ENCODE measurements at regions not wholly inside any gene's neighbourhood (a gene's known extent, or its start where the extent isn't known, plus 50 kb on each side); places are given as distances from the start of the nearest gene placed in this dataset.

DNA sequence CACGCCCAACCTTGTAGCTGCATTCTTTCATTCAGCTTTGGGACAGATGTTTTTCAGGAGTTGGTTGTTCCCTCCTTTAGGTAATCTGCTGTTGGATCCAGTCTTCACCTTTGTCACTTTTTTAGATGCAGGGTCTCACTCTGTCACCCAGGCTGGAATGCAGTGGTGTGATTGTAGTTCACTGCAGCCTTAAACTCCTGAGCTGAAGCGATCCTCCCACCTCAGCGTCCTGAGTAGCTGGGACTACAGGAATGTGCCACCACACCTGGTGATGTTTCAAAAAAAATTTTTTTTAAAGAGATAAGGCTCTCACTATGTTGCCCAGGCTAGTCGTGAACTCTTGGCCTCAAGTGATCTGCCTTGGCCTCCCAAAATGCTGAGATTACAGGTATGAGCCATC is 164.3 kb downstream of the KTN1 start:
- WGBS: 94% methylated on average over 4 of the region's 4 CpGs
- no peak overlapping the region for H3K9ac ChIP-seq (ENCODE audit: low read depth in 1 of 2, low read length in 2 of 2)
- H3K36me3 ChIP-seq (ENCODE audit: control insufficient read depth in 4 of 4, insufficient read depth in 3 of 4, low read depth in 1 of 4, low read length in 3 of 4): no peaks in the 10 kb centered on the region
- no peak overlapping the region for H3K27ac ChIP-seq (ENCODE audit: low read depth in 1 of 2, low read length in 2 of 2)
- no peaks in the 10 kb centered on the region for H3K27me3 ChIP-seq (ENCODE audit: control insufficient read depth in 4 of 4, insufficient read depth in 4 of 4, low read length in 3 of 4)
- H3K9me3 ChIP-seq (ENCODE audit: control insufficient read depth in 4 of 4, low read length in 3 of 4): no peaks in the 10 kb centered on the region
- H3K4me1 ChIP-seq (ENCODE audit: control insufficient read depth in 4 of 4, insufficient read depth in 4 of 4, low read length in 3 of 4): peaks cover 0 to 3% (median 2%) of the 10 kb centered on the region in 4 donors
- TF ChIP-seq YY1 (IDR thresholded peaks at IDR 0.05) (no peak), GABPA (IDR thresholded peaks at IDR 0.05 in 1 of 2, conservative IDR thresholded peaks at IDR 0.05 in 1 of 2) (no peak), JUND (IDR thresholded peaks at IDR 0.05) (no peak), RXRA (IDR thresholded peaks at IDR 0.05) (no peak), SP1 (IDR thresholded peaks at IDR 0.05) (no peak), EGR1 (IDR thresholded peaks at IDR 0.05; ENCODE audit: low read depth in 2 of 2) (no peak), TAF1 (conservative IDR thresholded peaks at IDR 0.05) (no peak), HNF4G (IDR thresholded peaks at IDR 0.05) (no peak), FOXA2 (IDR thresholded peaks at IDR 0.05) (no peak), NR2F2 (IDR thresholded peaks at IDR 0.05) (no peak), FOXA1 (IDR thresholded peaks at IDR 0.05) (no peak), HNF4A (conservative IDR thresholded peaks at IDR 0.05) (no peak), RAD21 (IDR thresholded peaks at IDR 0.05) (no peak)
- TF ChIP-seq, protein P1, sequence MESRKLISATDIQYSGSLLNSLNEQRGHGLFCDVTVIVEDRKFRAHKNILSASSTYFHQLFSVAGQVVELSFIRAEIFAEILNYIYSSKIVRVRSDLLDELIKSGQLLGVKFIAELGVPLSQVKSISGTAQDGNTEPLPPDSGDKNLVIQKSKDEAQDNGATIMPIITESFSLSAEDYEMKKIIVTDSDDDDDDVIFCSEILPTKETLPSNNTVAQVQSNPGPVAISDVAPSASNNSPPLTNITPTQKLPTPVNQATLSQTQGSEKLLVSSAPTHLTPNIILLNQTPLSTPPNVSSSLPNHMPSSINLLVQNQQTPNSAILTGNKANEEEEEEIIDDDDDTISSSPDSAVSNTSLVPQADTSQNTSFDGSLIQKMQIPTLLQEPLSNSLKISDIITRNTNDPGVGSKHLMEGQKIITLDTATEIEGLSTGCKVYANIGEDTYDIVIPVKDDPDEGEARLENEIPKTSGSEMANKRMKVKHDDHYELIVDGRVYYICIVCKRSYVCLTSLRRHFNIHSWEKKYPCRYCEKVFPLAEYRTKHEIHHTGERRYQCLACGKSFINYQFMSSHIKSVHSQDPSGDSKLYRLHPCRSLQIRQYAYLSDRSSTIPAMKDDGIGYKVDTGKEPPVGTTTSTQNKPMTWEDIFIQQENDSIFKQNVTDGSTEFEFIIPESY (IDR thresholded peaks at IDR 0.05): no peak
- TF ChIP-seq, protein P2, sequence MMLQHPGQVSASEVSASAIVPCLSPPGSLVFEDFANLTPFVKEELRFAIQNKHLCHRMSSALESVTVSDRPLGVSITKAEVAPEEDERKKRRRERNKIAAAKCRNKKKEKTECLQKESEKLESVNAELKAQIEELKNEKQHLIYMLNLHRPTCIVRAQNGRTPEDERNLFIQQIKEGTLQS (IDR thresholded peaks at IDR 0.05): no peak
- TF ChIP-seq, protein P3, sequence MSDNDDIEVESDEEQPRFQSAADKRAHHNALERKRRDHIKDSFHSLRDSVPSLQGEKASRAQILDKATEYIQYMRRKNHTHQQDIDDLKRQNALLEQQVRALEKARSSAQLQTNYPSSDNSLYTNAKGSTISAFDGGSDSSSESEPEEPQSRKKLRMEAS (IDR thresholded peaks at IDR 0.05): no peak
- TF ChIP-seq, protein P4, sequence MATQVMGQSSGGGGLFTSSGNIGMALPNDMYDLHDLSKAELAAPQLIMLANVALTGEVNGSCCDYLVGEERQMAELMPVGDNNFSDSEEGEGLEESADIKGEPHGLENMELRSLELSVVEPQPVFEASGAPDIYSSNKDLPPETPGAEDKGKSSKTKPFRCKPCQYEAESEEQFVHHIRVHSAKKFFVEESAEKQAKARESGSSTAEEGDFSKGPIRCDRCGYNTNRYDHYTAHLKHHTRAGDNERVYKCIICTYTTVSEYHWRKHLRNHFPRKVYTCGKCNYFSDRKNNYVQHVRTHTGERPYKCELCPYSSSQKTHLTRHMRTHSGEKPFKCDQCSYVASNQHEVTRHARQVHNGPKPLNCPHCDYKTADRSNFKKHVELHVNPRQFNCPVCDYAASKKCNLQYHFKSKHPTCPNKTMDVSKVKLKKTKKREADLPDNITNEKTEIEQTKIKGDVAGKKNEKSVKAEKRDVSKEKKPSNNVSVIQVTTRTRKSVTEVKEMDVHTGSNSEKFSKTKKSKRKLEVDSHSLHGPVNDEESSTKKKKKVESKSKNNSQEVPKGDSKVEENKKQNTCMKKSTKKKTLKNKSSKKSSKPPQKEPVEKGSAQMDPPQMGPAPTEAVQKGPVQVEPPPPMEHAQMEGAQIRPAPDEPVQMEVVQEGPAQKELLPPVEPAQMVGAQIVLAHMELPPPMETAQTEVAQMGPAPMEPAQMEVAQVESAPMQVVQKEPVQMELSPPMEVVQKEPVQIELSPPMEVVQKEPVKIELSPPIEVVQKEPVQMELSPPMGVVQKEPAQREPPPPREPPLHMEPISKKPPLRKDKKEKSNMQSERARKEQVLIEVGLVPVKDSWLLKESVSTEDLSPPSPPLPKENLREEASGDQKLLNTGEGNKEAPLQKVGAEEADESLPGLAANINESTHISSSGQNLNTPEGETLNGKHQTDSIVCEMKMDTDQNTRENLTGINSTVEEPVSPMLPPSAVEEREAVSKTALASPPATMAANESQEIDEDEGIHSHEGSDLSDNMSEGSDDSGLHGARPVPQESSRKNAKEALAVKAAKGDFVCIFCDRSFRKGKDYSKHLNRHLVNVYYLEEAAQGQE (IDR thresholded peaks at IDR 0.05): no peak
- TF ChIP-seq, protein P5, sequence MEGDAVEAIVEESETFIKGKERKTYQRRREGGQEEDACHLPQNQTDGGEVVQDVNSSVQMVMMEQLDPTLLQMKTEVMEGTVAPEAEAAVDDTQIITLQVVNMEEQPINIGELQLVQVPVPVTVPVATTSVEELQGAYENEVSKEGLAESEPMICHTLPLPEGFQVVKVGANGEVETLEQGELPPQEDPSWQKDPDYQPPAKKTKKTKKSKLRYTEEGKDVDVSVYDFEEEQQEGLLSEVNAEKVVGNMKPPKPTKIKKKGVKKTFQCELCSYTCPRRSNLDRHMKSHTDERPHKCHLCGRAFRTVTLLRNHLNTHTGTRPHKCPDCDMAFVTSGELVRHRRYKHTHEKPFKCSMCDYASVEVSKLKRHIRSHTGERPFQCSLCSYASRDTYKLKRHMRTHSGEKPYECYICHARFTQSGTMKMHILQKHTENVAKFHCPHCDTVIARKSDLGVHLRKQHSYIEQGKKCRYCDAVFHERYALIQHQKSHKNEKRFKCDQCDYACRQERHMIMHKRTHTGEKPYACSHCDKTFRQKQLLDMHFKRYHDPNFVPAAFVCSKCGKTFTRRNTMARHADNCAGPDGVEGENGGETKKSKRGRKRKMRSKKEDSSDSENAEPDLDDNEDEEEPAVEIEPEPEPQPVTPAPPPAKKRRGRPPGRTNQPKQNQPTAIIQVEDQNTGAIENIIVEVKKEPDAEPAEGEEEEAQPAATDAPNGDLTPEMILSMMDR (IDR thresholded peaks at IDR 0.05; ENCODE audit: low read depth, low read length, missing input control): no peak
- DNase-seq (ENCODE audit: low spot score): no peak
- H3K4me3 ChIP-seq (ENCODE audit: low read depth in 1 of 3, low read length in 3 of 3): no peak overlapping the region

All from liver (tissue), 8 donors.